Stimulated activated CD4-positive, alpha-beta T cell treated with anti-CD3 and anti-CD28 coated beads, Interleukin-4, amount 100 ng/mL, for 24 hours (primary cell): ENCODE measurements at regions not wholly inside any gene's neighbourhood (a gene's known extent, or its start where the extent isn't known, plus 50 kb on each side); places are given as distances from the start of the nearest gene placed in this dataset.
"Not testable (repeated sequence)": the region's sequence is repeated elsewhere in the genome, so short reads cannot be mapped to it uniquely, and the experiment has no call there.

Source experiments
- DNase-seq: peaks from one replicate; pipeline ENCODE4 v3.0.0-alpha.2; 2020

DNA sequence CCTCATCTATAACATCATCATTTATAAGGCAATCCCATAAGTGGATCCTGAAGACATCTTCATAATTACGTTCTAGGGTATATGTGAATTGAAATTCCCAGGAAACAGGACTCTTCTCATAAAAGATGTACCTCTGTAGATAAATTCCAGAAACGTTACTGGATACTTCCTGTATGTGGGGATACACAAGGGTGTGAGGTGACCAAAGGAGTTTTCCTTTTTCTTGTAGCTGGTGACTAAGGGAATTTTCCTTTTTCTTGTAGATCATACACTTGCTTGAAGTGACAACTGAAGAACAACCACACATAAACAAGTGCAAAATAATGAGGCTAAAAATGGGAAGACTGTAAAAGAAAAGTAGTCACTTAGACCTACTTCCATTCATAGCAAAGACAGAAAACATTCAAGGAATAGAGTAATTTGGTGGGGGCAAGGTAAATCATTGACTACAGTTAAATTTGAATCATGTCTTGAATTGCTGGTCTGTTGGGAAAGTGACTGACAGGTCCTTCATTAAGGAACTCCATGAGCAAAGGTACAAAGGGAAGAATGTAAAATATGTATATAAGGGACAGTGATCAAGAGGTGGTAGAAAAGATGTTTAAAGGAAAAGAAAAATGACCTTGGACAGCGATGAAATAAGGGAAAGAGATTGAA is 53.2 kb upstream of the UBE2E3 start:
- no peak for DNase-seq

DNA sequence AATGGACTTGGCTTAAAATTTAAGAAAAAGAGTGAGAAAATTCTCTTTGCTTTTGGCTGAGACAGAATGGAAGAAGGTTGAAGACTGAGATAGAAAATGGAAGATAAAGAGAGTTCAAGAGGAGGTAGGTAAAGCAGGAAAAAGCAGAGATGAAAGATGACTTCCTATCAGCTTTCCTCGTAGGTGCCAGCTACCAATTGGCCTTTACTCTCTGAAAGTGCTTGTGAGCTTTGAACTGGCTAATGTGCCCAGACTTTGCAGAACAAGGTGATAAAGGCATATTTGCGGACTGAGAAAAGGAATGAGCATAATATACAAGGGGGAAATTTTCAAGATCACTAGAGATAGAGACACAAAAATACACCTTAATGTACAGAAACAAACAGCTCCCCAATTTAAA is 54.7 kb upstream of the UBE2E3 start:
- DNase-seq: no peak

DNA sequence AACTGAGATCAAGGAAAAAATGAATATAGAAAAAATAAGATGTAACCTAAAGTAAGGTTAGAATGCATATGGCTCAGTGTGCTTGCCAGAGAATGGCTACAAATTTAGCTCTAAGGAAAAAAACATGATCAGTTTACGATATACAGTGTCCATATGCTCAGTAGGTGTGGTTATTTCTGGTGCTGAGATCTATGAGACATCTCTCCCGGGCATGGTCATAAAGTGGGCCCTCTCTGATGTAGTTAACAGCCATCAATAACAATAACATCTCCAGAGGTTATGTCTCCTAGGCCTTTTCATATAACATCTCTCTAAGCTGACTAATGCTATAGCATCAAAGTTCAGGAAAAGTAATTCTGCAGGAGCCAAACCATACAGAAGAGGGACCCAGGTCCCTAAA is 56.3 kb upstream of the UBE2E3 start:
- no peak for DNase-seq

DNA sequence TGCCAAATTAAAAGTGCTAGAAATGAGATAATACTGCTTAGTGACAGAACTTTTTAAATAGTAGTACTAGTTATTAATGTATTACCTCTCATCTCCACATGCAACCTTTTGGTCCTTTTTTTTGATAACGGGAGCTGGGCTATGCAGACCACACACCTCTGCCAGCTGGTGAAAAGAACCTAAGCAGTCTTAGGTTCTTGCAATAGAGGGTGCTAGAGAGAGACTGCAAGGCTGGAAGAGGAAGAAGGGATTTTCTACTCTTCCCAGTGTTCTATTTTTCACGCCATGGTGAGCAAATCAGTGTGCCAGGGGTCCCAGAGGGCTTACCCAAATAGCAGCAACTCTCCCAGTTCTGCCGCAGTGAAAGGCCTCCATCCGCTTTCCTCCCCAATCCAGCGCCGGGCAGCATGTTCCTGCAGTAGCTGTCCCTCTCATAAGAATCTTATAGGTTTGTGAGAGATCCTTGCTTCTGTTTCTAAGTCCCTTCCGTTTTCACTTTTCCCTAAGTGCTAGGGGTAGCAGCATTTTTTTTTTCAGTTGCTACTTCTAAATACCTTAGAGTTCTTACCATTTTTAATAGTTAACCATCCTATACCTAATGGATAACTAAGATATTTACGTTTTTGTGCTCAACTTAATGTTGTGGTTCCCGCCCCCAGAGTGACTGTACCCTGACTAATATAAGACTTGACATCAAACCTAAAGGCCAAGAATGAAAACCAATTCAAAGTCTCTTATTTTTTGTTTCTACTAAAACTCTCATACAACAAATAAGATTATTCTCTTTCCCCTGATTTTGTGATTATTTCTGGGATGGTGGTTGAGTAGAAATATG is 69.4 kb upstream of the UBE2E3 start:
- no peak for DNase-seq

DNA sequence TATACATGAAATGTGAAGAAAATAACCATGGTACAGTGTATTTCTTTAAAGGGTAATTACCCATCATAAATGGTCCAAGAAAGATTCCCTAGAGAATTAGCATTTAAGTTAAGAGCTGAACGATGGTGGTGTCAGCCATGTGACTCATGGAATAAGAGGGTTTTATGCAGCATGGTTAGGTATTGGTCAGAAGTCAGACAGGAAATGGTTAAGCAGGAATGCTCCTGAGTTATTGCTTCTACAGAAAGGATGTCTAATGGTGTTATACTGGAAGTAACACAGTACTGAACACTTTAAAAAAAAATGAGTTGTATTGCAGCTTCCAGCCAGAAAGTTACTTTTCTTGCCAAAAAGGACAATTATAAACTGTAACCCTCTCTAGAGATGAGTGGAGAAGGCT is 72.7 kb upstream of the UBE2E3 start:
- DNase-seq: no peak

DNA sequence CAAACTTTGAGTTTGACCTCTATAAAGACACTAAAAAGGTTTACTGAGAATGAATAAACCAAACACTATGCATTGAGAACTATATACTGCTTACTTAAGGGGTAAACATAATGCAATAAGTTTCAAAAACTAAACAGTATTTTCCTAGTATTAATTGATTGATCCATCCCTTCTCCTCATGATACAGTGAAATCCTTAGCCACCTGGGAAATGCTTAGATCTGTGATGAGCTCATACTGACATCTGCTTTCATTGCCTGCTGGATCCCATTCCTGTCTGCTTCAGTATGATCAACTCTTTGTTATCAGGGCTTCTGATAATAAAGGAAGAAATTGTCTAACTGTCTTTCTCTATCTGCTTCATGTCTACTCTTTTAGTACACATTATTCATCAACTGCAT is 74.9 kb upstream of the UBE2E3 start:
- DNase-seq: no peak

DNA sequence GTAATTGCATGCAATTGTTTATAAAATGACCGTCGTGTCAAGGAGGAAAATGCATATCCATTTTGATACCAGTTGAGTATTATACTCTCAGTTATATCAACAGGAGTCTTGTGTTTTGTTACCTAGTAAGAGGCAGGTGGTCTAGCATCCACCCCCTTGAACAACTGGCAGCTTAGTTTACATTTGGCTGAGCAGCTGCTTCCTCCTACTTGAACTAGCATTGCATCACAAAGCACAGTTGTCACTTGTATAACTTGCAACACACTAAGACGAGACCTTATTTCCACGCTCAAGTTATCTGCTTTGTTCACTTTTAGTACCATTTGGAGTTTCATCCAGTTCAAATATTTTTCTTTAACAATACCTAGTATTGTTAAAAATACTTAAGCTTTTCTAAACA is 75.4 kb upstream of the UBE2E3 start:
- DNase-seq: no peak

DNA sequence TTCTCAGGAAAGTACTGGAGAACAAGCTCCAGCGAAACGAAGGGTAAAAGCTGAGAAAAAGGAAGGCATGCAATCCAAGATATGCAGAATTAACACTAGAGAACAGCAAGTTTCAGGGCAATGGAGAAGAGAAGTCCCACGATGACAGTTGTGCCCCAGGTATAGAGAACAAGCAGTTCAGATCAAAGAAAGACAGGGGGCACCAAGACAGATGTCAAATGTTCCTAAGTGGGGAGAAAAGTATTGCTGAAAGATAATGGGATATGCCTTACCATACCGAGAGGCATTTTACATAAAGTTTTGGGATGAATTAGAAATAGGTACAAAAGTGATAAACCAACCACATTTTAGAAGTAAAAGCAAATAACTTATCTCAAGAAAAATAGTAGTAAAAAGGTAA is 79.1 kb upstream of the UBE2E3 start:
- no peak for DNase-seq

DNA sequence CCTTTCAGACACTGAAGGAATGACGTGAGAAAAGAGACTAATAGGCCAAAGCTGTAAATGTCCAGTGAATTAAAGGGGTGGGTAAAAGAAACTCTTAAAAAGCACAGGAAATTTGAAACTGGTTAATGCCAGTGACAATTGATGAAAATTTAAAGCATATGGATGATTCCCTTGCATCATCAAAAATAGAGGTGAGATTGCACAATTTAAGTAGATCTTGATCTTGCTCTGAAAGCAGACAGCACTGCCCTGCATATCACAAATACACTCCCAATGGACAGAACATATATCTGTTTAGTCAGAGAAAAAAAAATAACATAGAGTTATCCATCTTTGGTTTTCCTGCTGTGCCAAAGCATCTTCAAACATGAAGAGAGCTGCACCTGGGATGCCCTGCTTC is 86.7 kb upstream of the UBE2E3 start:
- DNase-seq: no peak

DNA sequence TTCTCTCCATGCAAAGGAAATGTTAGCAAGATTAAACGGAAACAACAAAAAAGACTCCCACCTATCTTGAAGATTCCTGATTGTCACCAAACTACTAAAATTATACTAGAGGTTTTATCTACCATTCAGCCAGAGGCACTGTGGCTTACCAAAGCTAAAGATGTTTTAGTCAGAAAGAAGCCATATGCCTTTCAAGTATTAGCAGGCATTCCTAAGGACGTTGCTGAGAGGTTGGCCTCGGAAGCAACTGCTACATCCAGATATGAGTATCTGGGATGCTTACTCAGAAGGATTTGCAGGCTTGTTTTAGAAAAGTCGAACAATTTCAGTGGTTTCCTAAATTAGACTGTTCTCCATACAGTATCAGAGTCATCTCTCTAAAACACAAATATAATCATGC is 88.3 kb upstream of the UBE2E3 start:
- DNase-seq: no peak

DNA sequence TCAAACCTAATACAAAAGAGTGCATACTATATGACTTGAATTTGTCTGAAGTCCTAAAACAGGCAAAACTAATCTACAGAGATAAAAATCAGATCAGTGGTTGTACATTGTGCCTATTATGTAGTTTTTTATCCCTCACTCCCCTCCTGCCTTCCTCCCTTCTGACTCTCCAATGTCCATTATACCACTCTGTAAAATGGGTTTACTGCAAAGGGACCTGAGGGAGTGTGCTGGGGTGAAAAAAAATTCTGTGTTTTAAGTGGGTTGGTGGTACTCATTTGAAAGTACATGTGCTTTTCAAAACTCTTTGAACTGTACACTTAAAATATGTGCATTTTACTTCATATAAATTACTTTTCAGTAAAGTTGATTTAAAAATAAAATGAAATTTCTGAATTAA is 89.0 kb upstream of the UBE2E3 start:
- no peak for DNase-seq

DNA sequence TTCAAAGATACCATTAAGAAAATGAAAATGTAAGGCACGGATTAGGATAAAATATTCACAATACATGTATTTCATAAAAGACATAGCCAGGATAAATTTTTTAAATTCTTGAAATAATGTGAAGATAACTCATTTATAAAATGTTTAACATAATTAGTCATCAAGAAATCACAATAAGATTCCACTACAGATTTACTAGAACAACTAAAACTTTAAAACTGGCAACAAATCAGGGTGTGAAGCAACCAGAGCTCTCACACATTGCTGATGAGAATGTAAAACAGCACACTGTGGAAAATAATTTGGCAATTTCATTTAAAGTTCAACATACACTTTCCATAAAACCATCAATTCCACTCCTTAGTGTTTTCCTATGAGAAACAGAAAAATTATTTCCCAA is 89.6 kb upstream of the UBE2E3 start:
- no peak for DNase-seq

DNA sequence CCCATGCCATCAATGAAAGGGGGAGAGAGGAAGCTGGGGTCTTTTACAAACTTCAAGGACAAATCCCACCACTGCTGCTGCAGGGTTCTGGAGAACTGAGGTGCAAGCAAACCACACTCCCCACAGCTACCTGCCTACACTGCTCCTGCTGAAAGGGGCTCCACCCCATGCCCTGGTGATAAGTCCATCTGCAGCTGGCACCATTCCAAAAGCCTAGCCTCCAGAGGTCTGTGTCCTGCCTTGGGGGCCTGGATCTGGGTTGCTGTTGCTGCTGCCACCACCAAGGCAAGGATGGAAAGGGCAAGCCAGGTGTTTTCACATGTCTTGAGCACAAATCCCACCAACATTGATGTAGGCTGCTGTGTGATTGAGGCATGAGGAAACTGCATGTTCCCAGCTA is 97.4 kb upstream of the UBE2E3 start:
- no peak for DNase-seq

DNA sequence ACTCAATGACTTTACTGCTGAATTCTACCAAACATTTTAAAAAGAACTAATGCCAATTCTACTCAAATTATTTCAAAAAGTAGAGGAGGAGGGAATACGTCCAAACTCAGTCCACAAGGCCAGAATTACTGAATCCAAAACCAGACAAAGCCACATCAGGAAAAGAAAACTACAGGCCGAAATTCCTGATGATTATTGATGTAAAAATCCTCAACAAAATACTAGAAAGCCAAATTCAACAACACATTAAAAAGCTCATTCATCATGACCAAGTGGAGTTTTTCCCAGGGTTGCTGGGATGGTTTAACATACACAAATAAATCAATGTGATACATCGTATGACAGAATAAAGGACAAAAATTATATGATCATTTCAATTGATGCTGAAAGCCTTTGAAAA is 103.9 kb upstream of the UBE2E3 start:
- no peak for DNase-seq

DNA sequence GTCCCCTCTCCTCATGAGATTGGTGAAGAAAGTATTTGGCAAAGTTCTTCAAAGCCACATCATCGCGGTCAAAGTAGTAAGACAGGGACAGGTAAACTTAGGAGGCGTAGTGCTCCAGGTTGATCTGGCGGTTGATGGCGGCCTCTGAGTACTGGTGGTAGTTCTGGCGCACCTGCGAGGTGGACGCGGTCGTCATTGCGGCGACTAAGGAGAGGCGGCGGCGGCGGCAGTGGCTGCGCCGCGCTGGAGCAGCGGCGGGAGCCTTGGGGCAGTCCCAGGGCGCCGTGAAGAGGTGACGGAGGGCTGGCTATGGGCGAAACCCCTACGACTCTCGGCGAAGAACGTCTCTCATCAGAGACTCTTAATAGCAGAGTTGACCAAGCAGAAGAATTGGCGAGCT is 107.2 kb upstream of the UBE2E3 start:
- DNase-seq: no peak

DNA sequence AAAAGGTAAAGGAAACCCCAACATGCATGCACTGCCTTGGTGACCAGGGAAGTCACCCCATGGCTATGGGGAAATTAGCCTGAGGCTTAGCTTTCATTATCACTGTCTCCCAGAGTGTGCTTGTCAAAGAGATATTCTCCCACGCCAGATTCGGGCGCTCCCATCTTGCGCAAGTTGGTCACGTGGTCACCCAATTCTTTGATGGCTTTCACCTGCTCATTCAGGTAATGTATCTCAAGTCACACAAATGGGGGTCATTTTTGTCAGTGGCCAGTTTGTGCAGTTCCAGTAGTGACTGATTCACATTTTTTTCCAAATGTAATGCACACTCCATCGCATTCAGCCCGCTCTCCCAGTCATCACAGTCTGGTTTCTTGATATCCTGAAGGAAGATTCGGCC is 107.6 kb upstream of the UBE2E3 start:
- DNase-seq: not testable (repeated sequence)

DNA sequence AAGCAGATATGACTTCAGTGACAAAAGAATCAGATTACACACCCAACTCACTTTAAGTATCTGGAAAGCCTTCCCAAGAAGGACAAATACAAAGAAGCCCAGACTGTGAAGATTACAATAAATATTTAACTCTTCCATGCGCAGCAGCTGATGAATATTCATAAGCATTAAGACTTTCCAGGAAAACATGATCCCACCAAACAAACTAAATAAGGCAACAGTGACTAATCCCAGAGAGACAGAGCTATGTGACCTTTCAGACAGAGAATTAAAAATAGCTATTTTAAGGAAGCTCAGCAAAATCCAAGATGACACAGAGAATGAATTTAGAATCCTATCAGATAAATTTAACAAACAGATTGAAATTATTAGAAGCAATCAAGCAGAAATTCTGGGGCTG is 108.2 kb upstream of the UBE2E3 start:
- DNase-seq: no peak

DNA sequence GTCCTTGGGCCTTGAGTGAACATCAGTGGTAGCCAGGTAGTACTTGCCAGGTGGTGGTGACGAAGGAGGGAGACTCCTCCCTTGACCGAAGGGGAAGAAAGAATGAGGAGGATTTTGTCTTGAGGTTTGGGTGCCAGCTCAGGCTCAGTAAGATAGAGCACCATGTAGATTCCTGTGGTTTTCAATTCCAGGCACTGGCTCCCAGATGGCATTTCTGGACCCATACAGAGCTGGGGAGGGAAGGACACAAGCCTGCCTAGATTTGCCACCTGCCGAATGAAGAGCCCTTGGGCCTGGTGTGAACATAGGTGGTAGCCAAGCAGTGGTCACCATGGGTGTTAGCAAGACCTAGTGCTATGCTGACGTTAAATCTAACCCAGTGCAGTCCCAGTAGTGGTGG is 108.8 kb upstream of the UBE2E3 start:
- DNase-seq: no peak

DNA sequence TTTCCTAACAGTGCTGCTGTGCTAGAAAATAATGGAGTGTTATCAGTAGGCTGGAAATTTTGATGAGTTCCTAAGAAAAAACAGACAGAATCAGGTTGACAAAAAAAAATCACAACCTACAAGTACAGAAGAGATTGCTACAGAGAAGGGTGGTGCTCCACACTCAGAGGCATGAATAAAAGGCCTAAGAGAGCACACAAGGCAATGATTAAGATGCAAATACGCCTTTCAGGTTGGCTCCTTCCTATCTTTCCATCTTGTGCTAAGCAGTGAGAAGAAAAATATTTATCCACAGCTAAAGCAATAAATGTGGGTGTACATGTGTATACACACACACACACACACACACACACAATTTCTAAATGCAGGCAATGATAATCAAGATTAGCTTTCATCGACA is 130.6 kb upstream of the UBE2E3 start:
- DNase-seq: no peak

DNA sequence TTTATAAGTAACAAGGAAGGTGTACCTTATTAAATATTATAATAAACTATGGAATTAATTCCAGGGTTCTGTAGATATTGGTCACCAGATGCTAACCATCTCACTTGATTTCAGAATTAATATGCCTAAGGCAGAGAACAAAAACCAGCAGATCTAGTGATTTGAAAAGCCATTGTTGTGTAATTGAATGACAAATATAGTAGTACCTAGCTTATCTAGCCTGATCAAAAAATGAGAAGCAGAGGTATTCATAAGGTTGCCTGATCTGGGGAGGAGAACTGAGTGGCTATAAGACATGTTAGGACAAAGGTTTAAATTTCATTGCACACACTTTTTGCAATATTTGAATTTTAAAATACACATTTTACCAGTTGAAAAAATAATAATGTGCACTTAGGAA is 132.0 kb upstream of the UBE2E3 start:
- DNase-seq: no peak

DNA sequence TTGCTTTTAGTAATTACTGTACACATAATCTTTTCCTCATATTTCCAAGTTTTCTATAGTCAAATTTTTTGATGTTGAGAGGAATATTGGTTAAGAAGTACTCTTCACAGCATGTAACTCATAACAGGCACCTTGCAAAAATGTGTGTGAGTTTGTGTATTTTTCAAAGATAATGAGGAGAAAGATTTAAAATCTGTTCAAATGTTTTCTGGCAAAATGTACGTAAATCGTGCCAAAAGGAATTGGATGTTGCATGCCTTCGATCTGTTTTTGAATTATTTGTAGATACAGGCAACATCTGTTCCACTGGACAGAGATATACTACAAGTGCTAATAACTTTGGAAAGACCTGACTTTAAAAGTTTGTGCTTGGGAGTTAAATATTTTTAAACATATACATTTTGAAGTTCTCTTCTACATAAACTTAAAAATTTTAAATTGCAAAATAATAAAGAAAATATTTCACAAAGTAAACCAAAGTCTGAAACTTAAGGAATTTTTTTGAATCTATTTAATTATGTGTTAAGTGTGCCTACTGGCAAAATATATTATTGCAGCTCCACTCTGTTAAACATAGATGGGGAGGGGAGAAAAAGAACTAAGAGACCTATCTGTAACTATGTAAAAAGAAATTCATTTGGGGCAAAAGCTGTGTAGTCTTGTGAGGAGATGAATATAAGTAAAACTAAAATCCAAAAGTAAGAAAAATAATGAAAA is 133.5 kb upstream of the UBE2E3 start:
- DNase-seq: no peak

DNA sequence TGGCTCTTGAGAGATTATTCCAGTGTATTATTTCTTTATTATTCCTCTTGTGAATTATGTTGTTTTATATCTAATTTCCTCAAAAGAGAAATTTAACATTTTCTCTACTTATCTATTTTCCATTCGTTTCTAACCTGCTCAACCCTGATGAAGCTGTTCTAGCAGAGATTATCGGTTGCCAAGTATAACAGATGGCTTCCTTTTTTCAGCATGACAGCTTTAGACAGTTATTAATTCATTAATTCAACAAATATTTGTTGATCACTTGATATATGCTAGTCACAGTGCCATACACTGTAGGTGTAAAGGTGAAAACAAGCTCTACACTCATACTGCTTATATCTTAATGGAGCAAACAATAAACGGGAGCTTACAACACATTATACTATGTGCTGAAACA is 137.9 kb upstream of the UBE2E3 start:
- DNase-seq: no peak

DNA sequence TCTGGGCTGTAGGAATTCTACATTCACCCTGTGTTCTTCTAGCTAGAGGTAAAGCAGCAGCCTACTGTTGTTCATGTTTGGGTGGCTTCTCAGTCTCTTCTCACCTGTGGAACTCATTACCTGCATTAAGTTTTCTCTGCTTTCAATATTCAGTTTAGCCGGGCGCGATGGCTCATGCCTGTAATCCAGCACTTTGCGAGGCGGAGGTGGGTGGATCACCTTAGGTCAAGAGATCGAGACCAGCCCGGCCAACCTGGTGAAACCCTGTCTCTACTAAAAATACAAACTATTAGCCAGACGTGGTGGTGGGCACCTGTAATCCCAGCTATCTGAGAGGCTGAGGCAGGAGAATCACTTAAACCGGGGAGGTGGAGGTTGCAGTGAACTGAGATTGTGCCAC is 139.8 kb upstream of the UBE2E3 start:
- DNase-seq: no peak

DNA sequence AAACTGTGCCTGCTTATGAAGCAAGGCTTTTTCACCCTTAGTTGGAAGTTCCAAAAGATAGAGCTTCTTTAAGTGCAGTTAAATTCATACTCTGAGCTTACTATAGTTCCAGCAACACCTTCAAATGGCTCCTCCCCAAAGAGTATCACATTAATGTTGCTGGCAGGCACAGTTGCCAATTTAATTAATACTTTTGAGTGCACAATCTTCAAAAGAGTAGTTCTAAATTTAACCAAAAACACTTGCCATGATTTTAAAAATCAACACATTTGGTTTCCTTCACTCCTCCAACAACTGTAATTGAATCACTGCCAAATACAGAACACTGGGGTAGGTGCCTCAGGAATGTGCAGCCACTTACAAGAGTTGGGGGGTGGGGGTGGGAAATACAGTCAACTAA is 150.6 kb upstream of the UBE2E3 start:
- no peak for DNase-seq
